ENCODE measurements at regions not wholly inside any gene's neighbourhood (a gene's known extent, or its start where the extent isn't known, plus 50 kb on each side); places are given as distances from the start of the nearest gene placed in this dataset.

DNA sequence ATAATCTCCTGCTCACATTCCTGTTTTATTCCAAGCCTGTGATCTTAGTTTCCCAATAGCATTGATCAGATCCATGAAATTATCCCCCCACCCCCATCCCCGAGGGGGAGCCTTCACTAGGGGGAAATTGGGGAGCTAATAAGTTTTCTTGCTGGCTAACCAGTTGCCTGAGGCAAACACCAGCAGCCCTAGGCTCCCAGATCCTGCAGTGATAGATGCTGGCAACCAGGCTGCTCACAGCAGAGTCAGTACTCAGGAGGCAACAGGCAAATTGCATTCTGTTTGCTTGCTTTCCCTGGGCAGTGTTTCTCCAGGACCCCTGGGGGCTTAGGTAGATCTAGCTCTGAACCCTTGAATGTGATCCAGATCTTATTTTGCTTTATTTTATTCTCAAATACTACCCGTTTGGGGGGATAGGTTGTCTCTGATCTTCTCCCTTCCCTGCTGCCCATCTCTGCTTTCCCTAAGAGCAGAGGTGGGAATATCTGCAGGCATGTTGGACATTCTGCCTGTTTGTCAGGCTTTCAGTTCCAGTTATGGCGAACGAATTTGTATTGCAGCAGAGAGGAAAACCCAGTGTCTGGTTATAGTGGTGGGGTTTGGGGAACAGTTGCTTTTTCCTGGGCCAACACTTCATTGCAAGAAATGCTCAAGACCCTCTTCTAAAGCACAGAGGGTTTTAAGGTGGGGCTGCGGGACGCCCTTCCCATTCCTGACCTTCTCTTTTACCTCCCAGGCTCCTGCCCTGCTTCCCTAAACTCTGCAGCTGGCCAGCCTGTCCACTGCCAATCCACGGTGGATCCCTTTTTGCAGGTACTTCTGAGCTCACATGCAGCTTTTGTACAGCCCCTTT, 289.8 kb upstream of the PLXNA2 start:
- H3K27ac ChIP-seq = no peak overlapping the region
- H3K36me3 ChIP-seq = no peaks in the 10 kb centered on the region
- DNase-seq (ENCODE audit: low spot score in 2 of 2) = no peak
- TF ChIP-seq POLR2A (IDR thresholded peaks at IDR 0.05) = no peak
- TF ChIP-seq, protein P1, sequence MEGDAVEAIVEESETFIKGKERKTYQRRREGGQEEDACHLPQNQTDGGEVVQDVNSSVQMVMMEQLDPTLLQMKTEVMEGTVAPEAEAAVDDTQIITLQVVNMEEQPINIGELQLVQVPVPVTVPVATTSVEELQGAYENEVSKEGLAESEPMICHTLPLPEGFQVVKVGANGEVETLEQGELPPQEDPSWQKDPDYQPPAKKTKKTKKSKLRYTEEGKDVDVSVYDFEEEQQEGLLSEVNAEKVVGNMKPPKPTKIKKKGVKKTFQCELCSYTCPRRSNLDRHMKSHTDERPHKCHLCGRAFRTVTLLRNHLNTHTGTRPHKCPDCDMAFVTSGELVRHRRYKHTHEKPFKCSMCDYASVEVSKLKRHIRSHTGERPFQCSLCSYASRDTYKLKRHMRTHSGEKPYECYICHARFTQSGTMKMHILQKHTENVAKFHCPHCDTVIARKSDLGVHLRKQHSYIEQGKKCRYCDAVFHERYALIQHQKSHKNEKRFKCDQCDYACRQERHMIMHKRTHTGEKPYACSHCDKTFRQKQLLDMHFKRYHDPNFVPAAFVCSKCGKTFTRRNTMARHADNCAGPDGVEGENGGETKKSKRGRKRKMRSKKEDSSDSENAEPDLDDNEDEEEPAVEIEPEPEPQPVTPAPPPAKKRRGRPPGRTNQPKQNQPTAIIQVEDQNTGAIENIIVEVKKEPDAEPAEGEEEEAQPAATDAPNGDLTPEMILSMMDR (IDR thresholded peaks at IDR 0.05) = no peak
- TF ChIP-seq POLR2AphosphoS5 (IDR thresholded peaks at IDR 0.05) = no peak
- no peak for TF ChIP-seq EP300 (IDR thresholded peaks at IDR 0.05)
- H3K4me3 ChIP-seq = no peak overlapping the region
- 53% methylated on average over 7 of the region's 7 CpGs for WGBS
- no peaks in the 10 kb centered on the region for H3K9me3 ChIP-seq
- no peaks in the 10 kb centered on the region for H3K4me1 ChIP-seq
- peaks cover 19% of the 10 kb centered on the region for H3K27me3 ChIP-seq

- Histone ChIP-seq H3K4me1 (no peaks in the 10 kb centered on the region), H3K9me3 (no peaks in the 10 kb centered on the region), H3K36me3 (no peaks in the 10 kb centered on the region), H3K27me3 (peaks cover 18% of the 10 kb centered on the region), H3K4me3 (no peak overlapping the region), H3K27ac (no peak overlapping the region)
- TF ChIP-seq, protein P1 (IDR thresholded peaks at IDR 0.05) = no peak
- TF ChIP-seq EP300 (IDR thresholded peaks at IDR 0.05) (no peak), POLR2A (IDR thresholded peaks at IDR 0.05) (no peak), POLR2AphosphoS5 (IDR thresholded peaks at IDR 0.05) (no peak)
- WGBS = 35% methylated on average over 4 of the region's 4 CpGs
- DNase-seq (ENCODE audit: low spot score in 2 of 2) = no peak
Observed at GRCh38 chr1:208534599-208534897, 290.4 kb upstream of the PLXNA2 start.

DNA sequence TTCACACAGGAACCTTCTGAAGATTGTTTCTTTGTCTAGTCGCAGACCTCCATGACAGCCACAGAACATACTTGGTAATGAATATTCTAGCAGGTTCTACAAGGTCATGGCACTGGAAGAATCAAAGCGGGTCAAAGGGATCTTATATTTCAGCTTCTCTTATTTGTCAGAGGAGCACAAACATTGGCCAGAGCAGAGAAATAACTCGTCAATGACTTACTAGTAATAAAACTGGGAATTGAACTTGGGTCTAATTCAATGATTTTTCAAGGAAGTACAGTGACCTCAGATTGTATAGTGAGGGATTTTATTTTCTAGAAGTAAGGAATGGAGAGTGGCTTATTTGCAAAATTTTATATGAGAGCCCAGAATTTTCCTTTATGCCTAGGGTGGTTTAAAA, 290.8 kb upstream of the PLXNA2 start:
- Histone ChIP-seq H3K4me1 (no peaks in the 10 kb centered on the region), H3K9me3 (no peaks in the 10 kb centered on the region), H3K27ac (no peak overlapping the region), H3K27me3 (peaks cover 13% of the 10 kb centered on the region), H3K36me3 (no peaks in the 10 kb centered on the region), H3K4me3 (no peak overlapping the region)
- DNase-seq (ENCODE audit: low spot score in 2 of 2) = no peak
- 78% methylated on average over 3 of the region's 3 CpGs for WGBS
- TF ChIP-seq EP300 (IDR thresholded peaks at IDR 0.05) (no peak), POLR2AphosphoS5 (IDR thresholded peaks at IDR 0.05) (no peak), POLR2A (IDR thresholded peaks at IDR 0.05) (no peak)
- TF ChIP-seq, protein P1 (IDR thresholded peaks at IDR 0.05) = no peak

GRCh38 chr1:208535511-208535910, 291.3 kb upstream of the PLXNA2 start:
- TF ChIP-seq EP300 (IDR thresholded peaks at IDR 0.05) (no peak), POLR2AphosphoS5 (IDR thresholded peaks at IDR 0.05) (no peak), POLR2A (IDR thresholded peaks at IDR 0.05) (no peak)
- TF ChIP-seq, protein P1 (IDR thresholded peaks at IDR 0.05) = no peak
- Histone ChIP-seq H3K27me3 (peaks cover 11% of the 10 kb centered on the region), H3K27ac (no peak overlapping the region), H3K9me3 (no peaks in the 10 kb centered on the region), H3K4me1 (no peaks in the 10 kb centered on the region), H3K4me3 (no peak overlapping the region), H3K36me3 (no peaks in the 10 kb centered on the region)
- DNase-seq (ENCODE audit: low spot score in 2 of 2) = no peak
- WGBS = 87% methylated on average over 7 of the region's 7 CpGs

- WGBS = 78% methylated on average over 4 of the region's 4 CpGs
- Histone ChIP-seq H3K4me3 (no peak overlapping the region), H3K36me3 (no peaks in the 10 kb centered on the region), H3K4me1 (no peaks in the 10 kb centered on the region), H3K9me3 (no peaks in the 10 kb centered on the region), H3K27ac (no peak overlapping the region), H3K27me3 (peaks cover 7% of the 10 kb centered on the region)
- TF ChIP-seq EP300 (IDR thresholded peaks at IDR 0.05) = no peak
- TF ChIP-seq POLR2AphosphoS5 (IDR thresholded peaks at IDR 0.05) = no peak
- TF ChIP-seq, protein P1 (IDR thresholded peaks at IDR 0.05) = no peak
- TF ChIP-seq POLR2A (IDR thresholded peaks at IDR 0.05) = no peak
- DNase-seq (ENCODE audit: low spot score in 2 of 2) = no peak
Observed at GRCh38 chr1:208536212-208536611, 292.0 kb upstream of the PLXNA2 start.
